Spleen (tissue), 11 donors: ENCODE measurements at regions not wholly inside any gene's neighbourhood (a gene's known extent, or its start where the extent isn't known, plus 50 kb on each side); places are given as distances from the start of the nearest gene placed in this dataset.

Source experiments
- DNase-seq: peaks from one replicate; pipeline ENCODE4 v3.0.0-alpha.2; 2020
- H3K27ac ChIP-seq, 8 donors: fragments of 200-600 bp; sonication (generic) in 7 of 8; 1 replicate in 4 of 8; 2 replicates in 4 of 8; pipeline versions ENCODE4 v1.5.0 to v1.8.0; 2016 to 2021; ENCODE audit warnings: inconsistent platforms in 4 of 8, mild to moderate bottlenecking in 4 of 8, moderate library complexity in 1 of 8
- H3K27me3 ChIP-seq, 7 donors: fragments of 200-600 bp; sonication (generic) in 6 of 7; replicated peaks in 1 of 7; 1 replicate in 4 of 7; 2 replicates in 3 of 7; pipeline versions ENCODE4 v1.5.0 to v1.8.0; 2016 to 2021; ENCODE audit warnings: inconsistent platforms in 3 of 7, mild to moderate bottlenecking in 1 of 7
- H3K36me3 ChIP-seq, 6 donors: fragments of 200-600 bp; sonication (generic) in 5 of 6; 1 replicate in 4 of 6; 2 replicates in 2 of 6; pipeline versions ENCODE4 v1.5.0 to v1.8.0; 2016 to 2021; ENCODE audit warnings: inconsistent platforms in 2 of 6
- H3K4me1 ChIP-seq, 6 donors: fragments of 200-600 bp; sonication (generic) in 5 of 6; 1 replicate in 3 of 6; 2 replicates in 3 of 6; pipeline versions ENCODE4 v1.5.0 to v1.8.0; 2016 to 2021; ENCODE audit warnings: inconsistent platforms in 3 of 6
- H3K4me3 ChIP-seq, 8 donors: fragments of 200-600 bp; sonication (generic) in 7 of 8; 1 replicate in 4 of 8; 2 replicates in 4 of 8; pipeline versions ENCODE4 v1.5.0 to v1.8.0; 2016 to 2021; ENCODE audit warnings: inconsistent platforms in 4 of 8, mild to moderate bottlenecking in 4 of 8, moderate library complexity in 2 of 8
- H3K9me3 ChIP-seq, 8 donors: fragments of 200-600 bp; sonication (generic) in 7 of 8; 1 replicate in 4 of 8; 2 replicates in 4 of 8; pipeline versions ENCODE4 v1.5.0 to v1.8.0; 2016 to 2021; ENCODE audit warnings: inconsistent platforms in 4 of 8
- CTCF ChIP-seq, 11 experiments: fragments of 200-600 bp in 7 of 11; fragments of 450-650 bp in 4 of 11; sonication (generic) in 4 of 11; IDR thresholded peaks in 8 of 11; conservative IDR thresholded peaks in 3 of 11; 1 replicate in 7 of 11; 2 replicates in 4 of 11; pipeline versions ENCODE4 v1.4.0 to v1.8.0; 2016 to 2021; ENCODE audit warnings: antibody characterized with exemption in 11 of 11, inconsistent platforms in 4 of 11, mild to moderate bottlenecking in 1 of 11
- POLR2A ChIP-seq, 3 donors: fragments of 450-650 bp; IDR thresholded peaks; one replicate each; pipeline ENCODE4 v1.5.1; 2017; ENCODE audit warnings: antibody characterized with exemption in 3 of 3, mild to moderate bottlenecking in 1 of 3
- POLR2AphosphoS5 ChIP-seq, 3 donors: sonication (generic); formaldehyde crosslinking; IDR thresholded peaks; one replicate each; pipeline ENCODE4 v1.5.1; 2017; ENCODE audit warnings: antibody characterized with exemption in 3 of 3
- WGBS, 5 donors: extraction: QIAGEN DNeasy Blood & Tissue Kit in 3 of 5; methylation state at CpG; one replicate each; pipeline versions ENCODE4 v1.1.5 to v1.1.7; 2013 to 2018; 5-methylcytosine and 5-hydroxymethylcytosine counted together
- intact Hi-C: fragments of 100-400 bp; cut with DNase I; formaldehyde crosslinking; loops from one replicate; pipeline ENCODE4 v1.15.0; 2023; ENCODE audit warnings: low total_unique reads
- donor health status: healthy with polysubstance abuse.
- donor health status: DM: no; HTN: no; CAD: no; lungs with moderate emphysema.
- donor health status: DM: no; HTN: no; CAD: no.
- donor health status: Bipolar disorder and iron deficiency.
- donor health status: healthy.
- donor health status: DM: no; HTN: no; CAD: no.
- donor health status: DM: yes; HTN: yes; CAD: no.

GRCh38 chr1:215380566-215380965 lies 186.5 kb upstream of the KCTD3 start:
- no peak for DNase-seq

GRCh38 chr1:215393476-215393875 lies 173.6 kb upstream of the KCTD3 start:
- H3K4me1 ChIP-seq = peaks cover 0 to 4% (median 0%) of the 10 kb centered on the region in 6 donors
- 59 to 72% (median 60%) methylated on average over 1 of the region's 1 CpG for WGBS, 5 donors
- intact Hi-C loops = no loop called here
- no peak overlapping the region for H3K4me3 ChIP-seq
- DNase-seq = no peak
- H3K9me3 ChIP-seq = peaks cover 0 to 36% (median 12%) of the 10 kb centered on the region in 8 donors
- H3K27me3 ChIP-seq = no peaks in the 10 kb centered on the region
- no peak overlapping the region for H3K27ac ChIP-seq
- no peak for TF ChIP-seq POLR2AphosphoS5 (IDR thresholded peaks at IDR 0.05)
- TF ChIP-seq CTCF (IDR thresholded peaks at IDR 0.05 in 8 of 11, conservative IDR thresholded peaks at IDR 0.05 in 3 of 11) = no peak
- no peak for TF ChIP-seq POLR2A (IDR thresholded peaks at IDR 0.05)
- no peaks in the 10 kb centered on the region for H3K36me3 ChIP-seq

More at GRCh38 chr1:215380566-215380965, 186.5 kb upstream of the KCTD3 start:
- H3K4me1 ChIP-seq = no peaks in the 10 kb centered on the region
- 64 to 100% (median 83%) methylated on average over 1 of the region's 1 CpG for WGBS, 5 donors
- H3K27me3 ChIP-seq = no peaks in the 10 kb centered on the region
- no peak overlapping the region for H3K4me3 ChIP-seq
- intact Hi-C loops = no loop called here
- H3K27ac ChIP-seq = no peak overlapping the region
- TF ChIP-seq CTCF (IDR thresholded peaks at IDR 0.05 in 8 of 11, conservative IDR thresholded peaks at IDR 0.05 in 3 of 11) = no peak
- TF ChIP-seq POLR2AphosphoS5 (IDR thresholded peaks at IDR 0.05) = no peak
- TF ChIP-seq POLR2A (IDR thresholded peaks at IDR 0.05) = no peak
- H3K9me3 ChIP-seq = peaks cover 0 to 41% (median 7%) of the 10 kb centered on the region in 8 donors
- H3K36me3 ChIP-seq = no peaks in the 10 kb centered on the region

- peaks cover 0 to 32% (median 12%) of the 10 kb centered on the region in 8 donors for H3K9me3 ChIP-seq
- DNase-seq = no peak
- TF ChIP-seq CTCF (IDR thresholded peaks at IDR 0.05 in 8 of 11, conservative IDR thresholded peaks at IDR 0.05 in 3 of 11) (no peak), POLR2A (IDR thresholded peaks at IDR 0.05) (no peak), POLR2AphosphoS5 (IDR thresholded peaks at IDR 0.05) (no peak)
- H3K27ac ChIP-seq = no peak overlapping the region
- H3K36me3 ChIP-seq = no peaks in the 10 kb centered on the region
- H3K4me3 ChIP-seq = no peak overlapping the region
- H3K27me3 ChIP-seq = no peaks in the 10 kb centered on the region
- 94 to 96% (median 96%) methylated on average over 50 to 53 of the region's 53 CpGs for WGBS, 5 donors
- intact Hi-C loops = no loop called here
- H3K4me1 ChIP-seq = peaks cover 0 to 4% (median 0%) of the 10 kb centered on the region in 6 donors
These were observed 172.8 kb upstream of the KCTD3 start for GRCh38 chr1:215394084-215394991.

- no peaks in the 10 kb centered on the region for H3K36me3 ChIP-seq
- intact Hi-C loops = no loop called here
- TF ChIP-seq POLR2AphosphoS5 (IDR thresholded peaks at IDR 0.05) (no peak), POLR2A (IDR thresholded peaks at IDR 0.05) (no peak), CTCF (IDR thresholded peaks at IDR 0.05 in 8 of 11, conservative IDR thresholded peaks at IDR 0.05 in 3 of 11) (no peak)
- H3K4me1 ChIP-seq = peaks cover 0 to 4% (median 0%) of the 10 kb centered on the region in 6 donors
- H3K9me3 ChIP-seq = peaks cover 0 to 23% (median 12%) of the 10 kb centered on the region in 8 donors
- H3K4me3 ChIP-seq = no peak overlapping the region
- no peak for DNase-seq
- H3K27ac ChIP-seq = peak overlapping the region in 2 of 8 donors; percentile 4 to 30
- 76 to 80% (median 79%) methylated on average over 5 of the region's 5 CpGs for WGBS, 5 donors
- no peaks in the 10 kb centered on the region for H3K27me3 ChIP-seq
These were observed 170.0 kb upstream of the KCTD3 start for GRCh38 chr1:215397106-215397505.
